GM18870 (cell line): ENCODE measurements at regions not wholly inside any gene's neighbourhood (a gene's known extent, or its start where the extent isn't known, plus 50 kb on each side); places are given as distances from the start of the nearest gene placed in this dataset.

Experiments
- ATAC-seq: cut with Tn5 transposase; IDR thresholded peaks from one replicate; pipeline ENCODE4 v1.9.1; 2021; ENCODE audit warnings: moderate library complexity; ENCODE audit not compliant: unreplicated experiment

DNA sequence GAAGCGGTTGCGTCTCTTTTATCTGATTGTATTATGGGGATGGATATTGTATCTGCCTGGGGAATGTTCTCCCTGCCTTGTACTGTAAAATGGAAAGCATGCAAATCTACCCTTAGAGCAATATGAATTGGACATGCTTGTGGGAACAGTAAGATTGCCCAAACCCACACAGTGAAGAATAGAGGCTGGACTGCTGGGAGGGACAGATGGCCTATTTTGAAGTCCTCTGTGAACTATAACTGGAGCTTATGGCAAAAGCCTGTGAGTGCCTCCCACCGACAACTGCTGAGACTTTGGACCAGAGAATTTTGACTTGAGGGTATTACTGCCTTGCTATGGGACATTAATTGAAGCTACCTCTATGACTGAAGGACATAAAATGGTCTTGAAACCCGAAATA, 168.9 kb downstream of the ERCC6L2 start:
- no peak for ATAC-seq

DNA sequence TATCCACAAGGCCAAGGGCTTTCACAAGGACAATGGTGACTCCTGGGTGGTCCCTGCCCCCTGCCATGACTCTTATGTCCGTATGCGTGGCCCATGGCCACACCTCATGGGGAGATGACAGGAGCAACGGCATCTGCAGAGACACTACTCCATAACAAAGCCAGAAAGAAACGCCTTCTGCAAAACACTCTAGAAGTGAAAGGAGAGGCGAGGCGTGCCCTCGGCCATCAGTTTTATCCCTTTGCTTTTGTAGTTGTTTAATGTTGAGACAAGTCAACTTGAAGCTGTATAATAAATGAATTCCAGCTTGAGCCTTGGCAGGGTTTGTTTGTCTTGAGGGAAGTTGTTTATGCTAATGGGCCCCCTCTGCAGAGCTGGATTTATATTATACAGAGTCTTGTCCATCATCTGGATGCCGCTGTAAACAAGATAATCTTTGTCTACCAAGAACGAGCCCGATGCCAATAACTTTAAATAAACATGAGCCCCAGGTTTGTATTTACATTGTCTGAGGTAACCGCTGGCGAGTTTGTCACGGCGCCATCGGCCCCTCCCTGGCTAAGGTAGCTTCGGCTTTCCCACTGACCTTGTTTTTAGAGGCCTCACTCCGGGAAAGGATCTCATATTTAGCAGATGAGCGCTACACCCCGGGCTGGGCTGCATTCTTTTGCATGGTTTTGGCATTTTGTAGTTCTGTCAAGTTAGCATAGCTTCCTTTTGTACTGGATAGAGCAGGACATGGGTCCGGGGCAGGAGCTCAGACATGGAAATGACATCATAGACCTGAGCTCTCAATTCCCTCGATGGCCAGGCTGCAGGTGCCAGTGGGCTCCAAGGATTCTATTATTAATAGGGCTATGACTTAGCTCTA, 165.3 kb downstream of the ERCC6L2 start:
- no peak for ATAC-seq

DNA sequence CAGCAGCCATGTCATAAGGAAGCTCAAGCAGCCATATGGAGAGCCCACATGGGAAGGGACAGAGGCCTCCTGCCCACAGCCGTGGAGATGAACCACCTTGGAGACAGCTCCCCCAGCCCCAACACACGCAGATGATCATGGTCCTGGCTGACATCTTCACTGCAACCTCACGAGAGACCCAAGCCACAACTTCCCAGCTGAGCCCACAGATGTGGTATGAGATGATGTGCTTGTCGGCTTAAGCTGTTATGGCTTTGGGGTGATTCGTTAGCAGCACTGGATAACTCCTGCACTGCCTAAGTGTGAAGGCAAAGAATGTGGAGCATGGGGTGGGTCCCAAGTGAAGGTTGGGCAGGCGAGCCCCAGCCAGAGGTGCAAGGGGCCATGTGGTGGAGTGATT, 163.4 kb downstream of the ERCC6L2 start:
- no peak for ATAC-seq

- no peak for ATAC-seq
These were observed 162.8 kb downstream of the ERCC6L2 start for GRCh38 chr9:96038271-96038670.

DNA sequence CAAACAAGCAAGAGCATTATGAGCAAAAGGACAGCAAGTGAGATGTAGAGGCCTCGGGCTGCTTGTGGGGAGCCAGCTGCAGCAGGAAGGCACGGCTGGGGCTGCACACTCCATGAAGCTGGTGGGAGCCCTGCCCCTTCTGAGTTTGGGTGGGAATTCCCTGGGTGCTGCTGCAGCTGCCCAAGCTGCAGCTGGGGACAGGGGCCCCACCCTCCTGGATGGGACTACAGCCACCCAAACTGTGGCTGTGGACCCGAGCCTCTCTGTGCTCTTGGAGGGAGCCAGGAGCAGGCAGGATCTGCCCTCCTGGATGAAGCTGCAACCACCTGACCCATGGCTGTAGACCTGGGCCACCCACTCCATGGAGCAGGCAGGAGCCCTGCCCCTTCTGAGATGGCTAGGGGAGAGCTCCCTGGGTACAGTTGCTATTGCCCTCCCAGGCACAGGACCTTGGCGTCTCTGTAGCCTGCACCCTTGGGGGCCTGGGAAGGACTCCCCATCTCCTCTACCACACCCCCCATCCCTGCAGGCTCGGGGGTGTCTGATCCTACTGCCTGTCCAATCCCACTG, 159.1 kb downstream of the ERCC6L2 start:
- ATAC-seq = no peak

DNA sequence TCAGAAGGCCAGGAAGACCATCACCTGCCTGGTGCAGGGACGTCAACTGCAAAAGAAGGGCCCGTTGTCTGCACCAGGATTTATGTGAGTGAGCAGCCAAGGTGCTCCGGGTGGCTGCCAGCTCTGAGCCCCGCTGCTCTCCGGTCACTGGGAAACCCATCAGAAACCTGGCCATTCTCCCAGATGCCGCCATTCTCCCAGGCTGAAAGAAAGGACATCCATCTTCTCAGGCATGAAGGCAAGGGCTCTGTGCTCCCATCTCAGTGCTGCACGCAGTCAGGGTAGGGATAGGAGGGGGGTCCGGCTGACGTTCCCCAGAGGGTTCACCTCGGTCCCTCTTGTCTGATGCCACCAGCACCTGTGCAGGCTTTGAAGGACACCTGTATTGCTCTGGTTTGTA, 158.4 kb downstream of the ERCC6L2 start:
- ATAC-seq = no peak

DNA sequence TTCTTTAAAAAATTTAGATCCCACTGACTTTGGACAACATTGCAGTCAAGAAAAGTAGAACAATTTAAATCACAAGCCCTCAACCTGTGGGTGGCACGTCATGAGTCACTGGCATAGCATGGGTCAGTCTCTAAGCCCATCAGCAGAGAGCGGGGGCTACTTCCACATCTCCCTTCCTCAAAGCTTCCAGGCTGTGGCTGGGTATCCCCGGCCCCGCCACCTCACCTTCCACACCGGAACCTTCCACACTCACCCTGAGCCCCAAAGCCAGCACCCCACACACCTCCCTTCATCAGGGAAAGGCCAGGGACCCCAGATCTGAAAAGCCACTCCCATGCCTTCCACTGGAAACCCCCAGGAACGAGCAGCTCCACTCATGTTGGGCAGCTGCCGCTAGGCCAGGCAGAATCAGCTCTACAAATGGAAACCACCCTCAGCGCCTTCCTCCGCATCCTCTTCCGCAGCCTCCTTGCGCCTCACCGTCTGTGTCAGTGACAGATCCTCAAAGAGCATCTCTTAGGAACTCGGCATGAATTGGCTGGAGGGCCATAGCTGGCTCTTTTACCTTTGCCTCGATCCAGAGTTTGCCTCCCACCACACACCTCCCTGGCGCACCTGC, 156.5 kb downstream of the ERCC6L2 start:
- no peak for ATAC-seq

DNA sequence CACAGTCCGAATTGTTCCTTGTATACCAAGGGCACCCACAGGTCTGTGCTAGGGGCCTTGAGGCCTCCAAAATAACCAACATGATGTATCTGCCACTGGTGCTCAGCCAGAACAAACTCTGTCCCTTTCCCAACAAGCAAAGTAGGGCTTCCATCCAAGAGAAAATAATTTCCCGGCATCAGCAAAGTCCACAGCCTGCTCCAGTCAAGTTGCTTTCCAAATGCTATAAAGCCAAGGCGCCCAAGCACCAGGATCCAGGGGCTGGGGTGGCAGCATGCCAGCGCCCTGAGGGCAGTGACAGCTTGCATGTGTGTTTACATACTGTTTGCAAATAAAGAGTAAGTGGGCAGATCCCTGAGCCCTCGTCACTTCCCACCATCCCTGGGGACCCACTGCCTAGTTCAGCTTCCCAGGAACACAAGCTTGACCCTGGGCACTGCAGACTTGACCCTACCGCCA, 155.9 kb downstream of the ERCC6L2 start:
- no peak for ATAC-seq

DNA sequence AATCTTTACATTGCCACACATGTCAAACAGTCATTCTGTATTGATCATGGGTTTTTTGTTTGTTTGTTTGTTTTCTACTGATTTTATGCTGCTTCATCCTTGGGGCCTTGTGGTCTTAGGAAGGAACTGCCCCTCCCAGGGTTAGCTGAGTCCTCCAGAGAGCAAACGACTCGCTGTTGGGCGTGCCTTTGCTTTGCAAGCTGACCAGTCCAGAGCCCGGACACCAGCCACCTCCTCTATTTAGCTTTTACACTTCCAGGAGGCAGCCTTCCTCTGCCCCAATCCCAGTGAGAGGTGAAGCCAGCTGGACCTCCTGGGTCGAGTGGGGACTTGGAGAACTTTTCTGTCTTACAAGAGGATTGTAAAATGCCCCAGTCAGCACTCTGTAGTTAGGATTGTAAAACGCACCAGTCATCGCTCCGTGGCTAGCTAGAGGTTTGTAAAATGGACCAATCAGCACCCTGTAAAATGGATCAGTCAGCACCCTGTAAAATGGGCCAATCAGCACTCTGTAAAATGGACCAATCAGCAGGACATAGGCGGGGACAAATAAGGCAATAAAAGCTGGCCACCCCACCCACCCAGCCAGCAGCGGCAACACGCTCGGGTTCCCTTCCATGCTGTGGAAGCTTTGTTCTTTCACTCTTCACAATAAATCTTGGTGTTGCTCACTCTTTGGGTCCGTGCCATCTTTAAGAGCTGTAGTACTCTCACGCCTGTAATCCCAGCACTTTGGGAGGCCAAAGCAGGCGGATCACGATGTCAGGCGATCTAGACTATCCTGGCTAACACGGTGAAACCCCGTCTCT, 154.4 kb downstream of the ERCC6L2 start:
- ATAC-seq = no peak

- ATAC-seq = no peak
These were observed 152.0 kb downstream of the ERCC6L2 start for GRCh38 chr9:96027251-96028131.

- no peak for ATAC-seq
These were observed 151.2 kb downstream of the ERCC6L2 start for GRCh38 chr9:96026655-96027213.

DNA sequence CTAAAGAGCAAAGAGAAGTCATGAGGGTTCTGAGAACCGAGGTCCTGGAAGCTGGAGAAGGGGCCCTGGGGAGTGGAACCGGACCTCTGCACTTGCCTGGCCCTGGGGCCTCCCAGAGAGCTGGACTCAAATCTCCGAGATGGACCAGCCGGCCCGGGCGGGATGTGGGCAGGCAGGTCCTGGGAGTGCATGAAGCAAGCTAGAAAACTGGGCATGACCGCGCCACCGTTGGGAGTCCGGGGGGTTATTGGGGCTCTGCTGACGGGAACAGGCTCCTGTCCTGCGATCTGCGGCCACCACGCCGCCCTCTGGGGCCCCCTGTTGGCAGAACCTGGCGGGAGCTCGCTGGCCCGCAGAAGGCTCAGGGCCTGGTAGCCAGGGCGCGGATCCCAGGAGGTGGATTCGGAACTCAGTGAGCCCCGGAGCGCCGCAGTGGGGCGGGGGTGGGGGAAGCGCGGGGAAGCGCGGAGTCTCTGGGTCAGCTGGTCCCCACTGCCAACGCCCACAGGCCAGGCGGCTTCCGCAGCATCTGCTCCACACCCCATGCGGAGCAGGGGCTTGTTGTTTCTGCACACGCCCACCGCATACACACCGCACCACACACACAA, 150.6 kb downstream of the ERCC6L2 start:
- ATAC-seq = no peak

- ATAC-seq = no peak
These were observed 148.0 kb downstream of the ERCC6L2 start for GRCh38 chr9:96023486-96023885.

DNA sequence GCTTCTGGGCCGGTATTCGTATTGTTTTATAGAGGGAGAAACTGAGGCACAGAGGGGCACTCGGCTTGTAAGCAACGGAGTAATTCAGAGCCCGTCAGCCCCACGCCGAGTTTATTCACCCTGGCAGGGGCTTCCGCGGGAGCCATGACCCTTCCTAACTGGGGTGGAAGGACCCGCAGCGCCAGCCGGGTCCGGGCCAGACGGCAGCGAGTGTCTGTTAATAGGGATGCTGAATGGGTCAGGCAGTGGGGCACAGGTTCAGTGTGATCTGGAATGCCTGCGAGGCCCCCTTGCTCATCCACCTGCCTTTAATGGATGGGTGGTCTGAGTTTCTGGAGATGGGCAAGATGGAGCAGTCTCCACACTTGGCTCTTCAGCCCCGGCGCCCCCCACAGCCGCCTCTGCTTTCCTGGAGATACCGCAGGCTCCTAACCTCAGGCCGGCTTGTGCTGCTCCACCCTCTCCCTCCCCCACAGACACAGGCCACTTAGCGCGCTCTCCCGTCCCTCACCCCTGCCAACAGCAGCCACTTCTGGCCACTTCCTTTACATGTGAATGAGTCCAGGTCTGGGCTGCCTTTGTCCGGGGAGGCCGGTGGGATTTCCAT, 147.1 kb downstream of the ERCC6L2 start:
- ATAC-seq = no peak

DNA sequence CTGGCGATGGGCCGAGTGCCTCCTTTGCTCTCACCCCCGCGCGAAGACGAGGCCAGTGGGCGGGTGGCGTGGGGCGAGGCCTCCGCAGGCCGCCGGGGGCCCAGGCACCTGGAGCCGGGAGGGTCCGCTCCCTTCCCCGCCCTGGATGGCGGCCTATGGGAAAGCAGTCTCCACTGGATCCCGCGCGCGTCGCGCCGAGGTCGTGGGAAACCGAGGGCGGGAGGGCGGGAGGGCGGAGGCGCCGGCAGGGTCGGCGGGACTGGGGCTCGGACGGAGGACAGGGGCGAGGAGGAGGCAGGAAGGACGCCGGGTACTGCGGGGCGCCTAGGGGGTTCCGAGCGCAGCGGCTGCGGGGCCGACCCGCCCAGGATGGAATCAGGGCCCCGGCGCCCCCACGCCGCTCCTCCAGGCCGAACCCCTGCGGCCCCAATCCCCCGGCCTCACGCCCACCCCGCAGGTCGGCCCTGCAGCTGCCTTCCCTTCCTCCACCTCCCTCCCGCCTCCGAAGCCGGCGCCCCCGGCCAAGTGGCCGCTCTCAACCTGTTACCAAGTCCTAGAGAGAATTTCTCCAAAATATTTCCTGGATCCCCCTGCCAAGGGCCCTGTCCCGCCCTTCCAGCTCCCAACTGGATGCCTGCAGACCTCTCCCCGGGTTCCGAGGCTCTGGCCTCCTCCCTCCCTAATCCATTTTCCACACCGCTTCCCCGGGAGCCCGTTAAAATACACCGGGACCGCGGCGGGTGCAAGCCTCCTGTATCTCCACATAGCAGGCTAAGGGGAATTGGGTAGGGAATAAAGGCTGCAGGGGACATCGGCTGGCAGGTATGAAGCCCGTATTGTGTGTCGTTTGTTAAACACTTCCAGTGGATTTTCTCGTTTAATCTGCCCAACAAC, 146.3 kb downstream of the ERCC6L2 start:
- no peak for ATAC-seq

DNA sequence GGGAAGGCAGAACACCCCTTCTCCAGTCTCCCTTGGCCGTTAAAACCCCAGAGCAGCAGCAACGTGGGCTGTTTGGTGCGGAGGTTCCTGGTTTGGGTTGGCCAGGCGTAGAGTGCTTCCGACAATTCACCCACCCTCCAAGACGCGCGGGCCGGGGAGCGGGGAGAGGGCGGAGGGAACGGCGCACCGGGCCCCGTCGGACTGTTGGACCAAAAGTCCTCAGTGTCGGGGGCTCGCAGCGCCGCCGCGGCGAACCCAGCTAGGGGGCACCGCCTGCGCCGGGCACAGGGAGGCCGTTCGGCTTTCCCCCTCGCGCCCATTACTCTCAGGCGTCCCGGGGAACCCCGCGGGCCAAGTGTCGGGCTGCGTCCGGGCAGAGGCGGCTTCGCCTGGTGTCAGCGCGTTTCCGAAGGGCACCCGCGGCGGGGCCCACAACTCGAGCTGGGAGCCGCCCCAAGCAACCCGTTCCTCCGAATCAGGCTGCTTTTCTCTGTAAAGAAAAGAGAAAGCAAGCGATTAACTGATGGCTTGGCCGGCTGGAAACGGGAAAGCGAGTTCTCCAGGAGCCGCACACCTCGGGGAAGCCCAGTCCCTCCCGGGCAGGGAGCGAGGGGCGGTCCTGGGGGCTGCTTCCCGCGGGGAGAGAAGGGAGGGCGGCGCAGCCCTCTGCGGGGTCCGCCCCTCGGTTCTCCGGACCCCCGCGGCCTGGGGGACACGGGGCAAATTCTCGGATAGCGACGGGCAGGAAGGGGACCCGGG, 145.5 kb downstream of the ERCC6L2 start:
- no peak for ATAC-seq

GRCh38 chr9:96020300-96020791, 144.9 kb downstream of the ERCC6L2 start:
- ATAC-seq = no peak
